ENCODE measurements at regions not wholly inside any gene's neighbourhood (a gene's known extent, or its start where the extent isn't known, plus 50 kb on each side); places are given as distances from the start of the nearest gene placed in this dataset.

GRCh38 chr9:124179196-124180071 lies 78.3 kb upstream of the NEK6 start:
- DNase-seq = no peak

GRCh38 chr9:124180557-124180956 lies 77.2 kb upstream of the NEK6 start:
- DNase-seq = no peak

GRCh38 chr9:124182741-124183140 lies 75.0 kb upstream of the NEK6 start:
- DNase-seq = no peak

GRCh38 chr9:124183772-124184171 lies 74.0 kb upstream of the NEK6 start:
- no peak for DNase-seq

- no peak for DNase-seq
Measured at GRCh38 chr9:124185413-124185812, 72.3 kb upstream of the NEK6 start.

GRCh38 chr9:124187311-124187710 lies 70.4 kb upstream of the NEK6 start:
- DNase-seq = no peak

GRCh38 chr9:124188331-124189110 lies 69.2 kb upstream of the NEK6 start:
- no peak for DNase-seq

GRCh38 chr9:124190761-124191160 lies 67.0 kb upstream of the NEK6 start:
- no peak for DNase-seq

GRCh38 chr9:124191691-124192395 lies 65.9 kb upstream of the NEK6 start:
- no peak for DNase-seq

GRCh38 chr9:124196814-124197176 lies 61.0 kb upstream of the NEK6 start:
- DNase-seq = no peak

GRCh38 chr9:124197177-124198095 lies 60.3 kb upstream of the NEK6 start:
- no peak for DNase-seq

- DNase-seq = no peak
Measured at GRCh38 chr9:124198331-124198730, 59.4 kb upstream of the NEK6 start.

- no peak for DNase-seq
Measured at GRCh38 chr9:124198948-124199347, 58.8 kb upstream of the NEK6 start.

- no peak for DNase-seq
Measured at GRCh38 chr9:124199474-124199873, 58.3 kb upstream of the NEK6 start.

- DNase-seq = no peak
Measured at GRCh38 chr9:124202447-124202971, 55.2 kb upstream of the NEK6 start.

- DNase-seq = no peak
Measured at GRCh38 chr9:124205686-124206352, 51.9 kb upstream of the NEK6 start.

- no peak for DNase-seq
Measured at GRCh38 chr9:124206391-124206790, 51.4 kb upstream of the NEK6 start.

All from 8988T (cell line).